H9 (cell line): ENCODE measurements at regions not wholly inside any gene's neighbourhood (a gene's known extent, or its start where the extent isn't known, plus 50 kb on each side); places are given as distances from the start of the nearest gene placed in this dataset.

Source experiments
- DNase-seq: peaks from one replicate; pipeline ENCODE4 v3.0.0-alpha.2; 2017
- H2AFZ ChIP-seq: one replicate; pipeline ENCODE4 v1.6.1; 2013; ENCODE audit warnings: mild to moderate bottlenecking, low read length, control low read depth, moderate library complexity
- H2AK5ac ChIP-seq: 2 replicates; pipeline ENCODE4 v1.6.1; 2013; ENCODE audit warnings: low read length, control low read depth, mixed read lengths; ENCODE audit not compliant: insufficient read length
- H2BK120ac ChIP-seq: one replicate; pipeline ENCODE4 v1.6.1; 2013; ENCODE audit warnings: low read depth, mild to moderate bottlenecking, low read length, control low read depth, inconsistent platforms; ENCODE audit not compliant: poor library complexity, severe bottlenecking
- H2BK12ac ChIP-seq: 2 replicates; pipeline ENCODE4 v1.6.1; 2013; ENCODE audit warnings: low read length, control low read depth, mixed read lengths, low read depth; ENCODE audit not compliant: insufficient read length
- H2BK15ac ChIP-seq: 2 replicates; pipeline ENCODE4 v1.6.1; 2013; ENCODE audit warnings: low read depth, low read length, control low read depth
- H2BK20ac ChIP-seq: one replicate; pipeline ENCODE4 v1.6.1; 2013; ENCODE audit warnings: low read depth, mild to moderate bottlenecking, low read length, control low read depth, inconsistent platforms; ENCODE audit not compliant: poor library complexity, severe bottlenecking
- H2BK5ac ChIP-seq: 2 replicates; pipeline ENCODE4 v1.6.1; 2013; ENCODE audit warnings: low read length, control low read depth, mixed read lengths; ENCODE audit not compliant: insufficient read length
- H3K14ac ChIP-seq: 2 replicates; pipeline ENCODE4 v1.6.1; 2013; ENCODE audit warnings: low read length, control low read depth; ENCODE audit not compliant: insufficient read depth
- H3K18ac ChIP-seq: 2 replicates; pipeline ENCODE4 v1.6.1; 2013; ENCODE audit warnings: low read depth, mild to moderate bottlenecking, mixed read lengths, low read length, control low read depth; ENCODE audit not compliant: insufficient read length
- H3K23ac ChIP-seq: 2 replicates; pipeline ENCODE4 v1.6.1; 2013; ENCODE audit warnings: low read length, control low read depth, mixed read lengths, low read depth; ENCODE audit not compliant: insufficient read length
- H3K23me2 ChIP-seq: 2 replicates; pipeline ENCODE4 v1.6.1; 2013; ENCODE audit warnings: low read depth, mild to moderate bottlenecking, mixed read lengths, low read length, control low read depth; ENCODE audit not compliant: insufficient read length, poor library complexity, severe bottlenecking
- H3K27ac ChIP-seq: 2 replicates; pipeline ENCODE4 v1.5.1; 2013; ENCODE audit warnings: low read length, control low read depth, mixed read lengths, low read depth; ENCODE audit not compliant: insufficient read length
- H3K27me3 ChIP-seq: 2 replicates; pipeline ENCODE4 v1.6.1; 2013; ENCODE audit warnings: low read length, control low read depth, inconsistent platforms; ENCODE audit not compliant: insufficient read depth
- H3K4ac ChIP-seq: 2 replicates; pipeline ENCODE4 v1.6.1; 2013; ENCODE audit warnings: low read depth, mild to moderate bottlenecking, control low read depth, inconsistent platforms, low read length, moderate library complexity
- H3K4me1 ChIP-seq: 2 replicates; pipeline ENCODE4 v1.6.1; 2013; ENCODE audit warnings: low read length, control low read depth, inconsistent platforms; ENCODE audit not compliant: insufficient read depth
- H3K4me2 ChIP-seq: 2 replicates; pipeline ENCODE4 v1.6.1; 2013; ENCODE audit warnings: low read length, control low read depth, mixed read lengths; ENCODE audit not compliant: insufficient read length, insufficient read depth
- H3K56ac ChIP-seq: 2 replicates; pipeline ENCODE4 v1.6.1; 2013; ENCODE audit warnings: low read depth, mild to moderate bottlenecking, mixed read lengths, low read length, control low read depth; ENCODE audit not compliant: insufficient read length
- H3K79me1 ChIP-seq: 2 replicates; pipeline ENCODE4 v1.6.1; 2013; ENCODE audit warnings: low read depth, mild to moderate bottlenecking, moderate library complexity, low read length, control low read depth, inconsistent platforms; ENCODE audit not compliant: insufficient read depth, poor library complexity, severe bottlenecking
- H3K79me2 ChIP-seq: 2 replicates; pipeline ENCODE4 v1.6.1; 2013; ENCODE audit warnings: low read length, control low read depth, inconsistent platforms; ENCODE audit not compliant: insufficient read depth
- H3K9ac ChIP-seq: 2 replicates; pipeline ENCODE4 v1.6.1; 2013; ENCODE audit warnings: low read length, control low read depth, mixed read lengths; ENCODE audit not compliant: insufficient read length; ENCODE audit errors: extremely low read depth
- H3K9me3 ChIP-seq: one replicate; pipeline ENCODE4 v1.6.1; 2013; ENCODE audit warnings: low read depth, low read length, inconsistent platforms; ENCODE audit not compliant: control insufficient read depth
- H3T11ph ChIP-seq: one replicate; pipeline ENCODE4 v1.6.1; 2013; ENCODE audit warnings: mild to moderate bottlenecking, low read length, control low read depth, inconsistent platforms
- H4K20me1 ChIP-seq: one replicate; pipeline ENCODE4 v1.6.1; 2013; ENCODE audit not compliant: control insufficient read depth, insufficient read length, insufficient read depth
- H4K5ac ChIP-seq: 2 replicates; pipeline ENCODE4 v1.6.1; 2013; ENCODE audit warnings: low read depth, mild to moderate bottlenecking, mixed read lengths, low read length, control low read depth; ENCODE audit not compliant: insufficient read length
- H4K8ac ChIP-seq: replicated peaks from 2 replicates; pipeline ENCODE4 v1.6.1; 2013; ENCODE audit warnings: low read length, control low read depth, mixed read lengths, low read depth; ENCODE audit not compliant: insufficient read length
- H4K91ac ChIP-seq: 2 replicates; pipeline ENCODE4 v1.6.1; 2013; ENCODE audit warnings: low read depth, mild to moderate bottlenecking, moderate library complexity, mixed read lengths, low read length, control low read depth; ENCODE audit not compliant: insufficient read length
- H3K27ac Mint-ChIP-seq, 3 experiments: 2 replicates in 2 of 3; 3 replicates in 1 of 3; pipeline ENCODE4 v1.8.0; 2020 to 2021; ENCODE audit warnings: mixed read lengths in 3 of 3, mild to moderate bottlenecking in 1 of 3, moderate library complexity in 1 of 3
- H3K27me3 Mint-ChIP-seq: 2 replicates; pipeline ENCODE4 v1.8.0; 2021; ENCODE audit warnings: low read depth, mild to moderate bottlenecking, moderate library complexity, mixed read lengths
- H3K36me3 Mint-ChIP-seq, 3 experiments: 2 replicates in 2 of 3; 3 replicates in 1 of 3; pipeline ENCODE4 v1.8.0; 2020 to 2021; ENCODE audit warnings: low read depth in 3 of 3, mixed read lengths in 3 of 3; ENCODE audit not compliant: insufficient read depth in 1 of 3
- H3K4me1 Mint-ChIP-seq, 2 experiments: 2 replicates each; pipeline ENCODE4 v1.8.0; 2020; ENCODE audit warnings: mixed read lengths in 2 of 2
- H3K4me3 Mint-ChIP-seq, 2 experiments: 2 replicates in 1 of 2; 3 replicates in 1 of 2; pipeline ENCODE4 v1.8.0; 2020 to 2021; ENCODE audit warnings: mild to moderate bottlenecking in 2 of 2, mixed read lengths in 2 of 2, moderate library complexity in 1 of 2
- H3K9me3 Mint-ChIP-seq, 2 experiments: 2 replicates in 1 of 2; 3 replicates in 1 of 2; pipeline ENCODE4 v1.8.0; 2020; ENCODE audit warnings: mild to moderate bottlenecking in 2 of 2, mixed read lengths in 2 of 2, moderate library complexity in 1 of 2
- CTCF ChIP-seq: fragments of 200-600 bp; sonication (generic); conservative IDR thresholded peaks from 3 replicates; pipeline ENCODE4 v1.8.0; 2021; ENCODE audit warnings: antibody characterized with exemption, mild to moderate bottlenecking
- WGBS: extraction: QIAGEN DNeasy Blood & Tissue Kit; methylation state at CpG from one replicate; pipeline ENCODE4 v1.1.7; 2013; ENCODE audit warnings: missing lambda C conversion rate, low lambda C conversion rate, mixed read lengths; ENCODE audit not compliant: insufficient read length; ENCODE audit errors: extremely low coverage; 5-methylcytosine and 5-hydroxymethylcytosine counted together

GRCh38 chr18:22678486-22678885 is 254.6 kb upstream of the RBBP8 start:
- no peak overlapping the region for H2AK5ac ChIP-seq
- no peak overlapping the region for H3K27ac ChIP-seq
- H4K5ac ChIP-seq = no peak overlapping the region
- no peaks in the 10 kb centered on the region for H3K9me3 Mint-ChIP-seq
- no peaks in the 10 kb centered on the region for H3K79me1 ChIP-seq
- H3K23me2 ChIP-seq = no peaks in the 10 kb centered on the region
- peaks cover 0 to 3% of the 10 kb centered on the region in 2 experiments; a peak in 1 of 4 replicates for H3K4me1 Mint-ChIP-seq
- H3K79me2 ChIP-seq = no peaks in the 10 kb centered on the region
- no peak overlapping the region for H3K4ac ChIP-seq
- H3T11ph ChIP-seq = no peak overlapping the region
- H3K56ac ChIP-seq = no peak overlapping the region
- no peak for DNase-seq
- no peak overlapping the region for H4K91ac ChIP-seq
- no peak overlapping the region for H2BK5ac ChIP-seq
- no peak for TF ChIP-seq CTCF
- no peaks in the 10 kb centered on the region for H4K20me1 ChIP-seq
- H3K23ac ChIP-seq = no peak overlapping the region
- H3K9me3 ChIP-seq = no peaks in the 10 kb centered on the region
- WGBS = no CpG with 5 or more reads among the region's 1 CpG
- H3K9ac ChIP-seq = no peak overlapping the region
- H3K14ac ChIP-seq = no peak overlapping the region
- H2BK120ac ChIP-seq = no peak overlapping the region
- H3K27me3 ChIP-seq = no peaks in the 10 kb centered on the region; the same call in 1 of the 2 replicates
- no peak overlapping the region for H3K18ac ChIP-seq
- H3K4me3 Mint-ChIP-seq = no peak overlapping the region
- no peak overlapping the region for H2BK15ac ChIP-seq
- no peak overlapping the region for H4K8ac ChIP-seq
- H2AFZ ChIP-seq = no peak overlapping the region
- H2BK12ac ChIP-seq = no peak overlapping the region
- H3K36me3 Mint-ChIP-seq = no peaks in the 10 kb centered on the region
- H3K27ac Mint-ChIP-seq = no peak overlapping the region
- peaks cover 2% of the 10 kb centered on the region; the same call in 1 of the 2 replicates for H3K27me3 Mint-ChIP-seq
- no peak overlapping the region for H3K4me2 ChIP-seq
- H3K4me1 ChIP-seq = no peaks in the 10 kb centered on the region
- H2BK20ac ChIP-seq = no peak overlapping the region
